ENCODE measurements at regions not wholly inside any gene's neighbourhood (a gene's known extent, or its start where the extent isn't known, plus 50 kb on each side); places are given as distances from the start of the nearest gene placed in this dataset.

GRCh38 chr10:8227246-8227645 is 172.8 kb downstream of the GATA3 start:
- DNase-seq (ENCODE audit: extremely low read depth in 1 of 2, low read depth in 1 of 2): no peak

- DNase-seq (ENCODE audit: extremely low read depth in 1 of 2, low read depth in 1 of 2): no peak
These were observed 174.7 kb downstream of the GATA3 start for GRCh38 chr10:8229153-8229552.

GRCh38 chr10:8230902-8231301 is 176.4 kb downstream of the GATA3 start:
- DNase-seq (ENCODE audit: extremely low read depth in 1 of 2, low read depth in 1 of 2): no peak

GRCh38 chr10:8233049-8233448 is 178.6 kb downstream of the GATA3 start:
- DNase-seq (ENCODE audit: extremely low read depth in 1 of 2, low read depth in 1 of 2): no peak

- DNase-seq (ENCODE audit: extremely low read depth in 1 of 2, low read depth in 1 of 2): no peak
These were observed 179.4 kb downstream of the GATA3 start for GRCh38 chr10:8233832-8234259.

- DNase-seq (ENCODE audit: extremely low read depth in 1 of 2, low read depth in 1 of 2): no peak
These were observed 181.0 kb downstream of the GATA3 start for GRCh38 chr10:8235253-8236027.

- DNase-seq (ENCODE audit: extremely low read depth in 1 of 2, low read depth in 1 of 2): peak in 1 of 2 donors; percentile 41
These were observed 184.5 kb downstream of the GATA3 start for GRCh38 chr10:8238986-8239385.

GRCh38 chr10:8240861-8241260 is 186.4 kb downstream of the GATA3 start:
- DNase-seq (ENCODE audit: extremely low read depth in 1 of 2, low read depth in 1 of 2): no peak

- peak; percentile 37 to 74 for DNase-seq (ENCODE audit: extremely low read depth in 1 of 2, low read depth in 1 of 2)
These were observed 187.9 kb downstream of the GATA3 start for GRCh38 chr10:8242295-8242872.

- DNase-seq (ENCODE audit: extremely low read depth in 1 of 2, low read depth in 1 of 2): no peak
These were observed 190.8 kb downstream of the GATA3 start for GRCh38 chr10:8245131-8245813.

GRCh38 chr10:8245814-8246142 is 191.3 kb downstream of the GATA3 start:
- DNase-seq (ENCODE audit: extremely low read depth in 1 of 2, low read depth in 1 of 2): no peak

- no peak for DNase-seq (ENCODE audit: extremely low read depth in 1 of 2, low read depth in 1 of 2)
These were observed 192.1 kb downstream of the GATA3 start for GRCh38 chr10:8246548-8246947.

GRCh38 chr10:8247191-8247590 is 192.7 kb downstream of the GATA3 start:
- no peak for DNase-seq (ENCODE audit: extremely low read depth in 1 of 2, low read depth in 1 of 2)

- DNase-seq (ENCODE audit: extremely low read depth in 1 of 2, low read depth in 1 of 2): no peak
These were observed 194.4 kb downstream of the GATA3 start for GRCh38 chr10:8248868-8249267.

GRCh38 chr10:8254350-8254749 is 199.9 kb downstream of the GATA3 start:
- peak in 1 of 2 donors; percentile 14 for DNase-seq (ENCODE audit: extremely low read depth in 1 of 2, low read depth in 1 of 2)

- DNase-seq (ENCODE audit: extremely low read depth in 1 of 2, low read depth in 1 of 2): no peak
These were observed 200.8 kb downstream of the GATA3 start for GRCh38 chr10:8255301-8255700.

GRCh38 chr10:8260645-8261044 is 206.2 kb downstream of the GATA3 start:
- DNase-seq (ENCODE audit: extremely low read depth in 1 of 2, low read depth in 1 of 2): no peak

- no peak for DNase-seq (ENCODE audit: extremely low read depth in 1 of 2, low read depth in 1 of 2)
These were observed 207.8 kb downstream of the GATA3 start for GRCh38 chr10:8262317-8262716.

- DNase-seq (ENCODE audit: extremely low read depth in 1 of 2, low read depth in 1 of 2): no peak
These were observed 215.5 kb downstream of the GATA3 start for GRCh38 chr10:8269976-8270375.

GRCh38 chr10:8272794-8273425 is 218.4 kb downstream of the GATA3 start:
- DNase-seq (ENCODE audit: extremely low read depth in 1 of 2, low read depth in 1 of 2): no peak

GRCh38 chr10:8273749-8274148 is 219.3 kb downstream of the GATA3 start:
- DNase-seq (ENCODE audit: extremely low read depth in 1 of 2, low read depth in 1 of 2): no peak

- no peak for DNase-seq (ENCODE audit: extremely low read depth in 1 of 2, low read depth in 1 of 2)
These were observed 221.4 kb downstream of the GATA3 start for GRCh38 chr10:8275911-8276310.

Data from stimulated activated CD8-positive, alpha-beta memory T cell treated with anti-CD3 and anti-CD28 coated beads, Interleukin-7, amount 100 ng/mL, for 48 hours (primary cell).